ENCODE measurements at regions not wholly inside any gene's neighbourhood (a gene's known extent, or its start where the extent isn't known, plus 50 kb on each side); places are given as distances from the start of the nearest gene placed in this dataset.

GRCh38 chr10:104578671-104579070 is 62.4 kb upstream of the SORCS3 start:
- no peak overlapping the region for H3K4me2 ChIP-seq (ENCODE audit: low read length)
- FAIRE-seq (no peak), DNase-seq (ENCODE audit: low read depth) (no peak)
- Mint-ChIP-seq H3K4me3 (ENCODE audit: unreplicated experiment) (no peak overlapping the region), H3K4me1 (ENCODE audit: low read depth, unreplicated experiment) (peaks cover 26% of the 10 kb centered on the region), H3K9me3 (ENCODE audit: unreplicated experiment) (peaks cover 3% of the 10 kb centered on the region), H3K27me3 (ENCODE audit: low read depth, unreplicated experiment) (no peaks in the 10 kb centered on the region), H3K36me3 (ENCODE audit: low read depth, unreplicated experiment) (no peaks in the 10 kb centered on the region), H3K27ac (ENCODE audit: unreplicated experiment) (no peak overlapping the region)
- H3K27me3 ChIP-seq (ENCODE audit: insufficient read depth, low read length) = no peaks in the 10 kb centered on the region
- no peaks in the 10 kb centered on the region for H3K36me3 ChIP-seq (ENCODE audit: insufficient read depth, low read length)
- peaks cover 8% of the 10 kb centered on the region for H3K4me1 ChIP-seq (ENCODE audit: insufficient read depth, low read length)
- H4K20me1 ChIP-seq (ENCODE audit: insufficient read depth, low read length) = no peaks in the 10 kb centered on the region
- H3K79me2 ChIP-seq (ENCODE audit: insufficient read depth, low read length) = no peaks in the 10 kb centered on the region
- TF ChIP-seq EZH2 (IDR thresholded peaks at IDR 0.05; ENCODE audit: insufficient read depth, low read length) (no peak), CTCF (IDR thresholded peaks at IDR 0.05; ENCODE audit: insufficient read depth, low read depth, low read length) (no peak)
- H2AFZ ChIP-seq (ENCODE audit: low read depth, low read length) = no peak overlapping the region
- no peak overlapping the region for H3K27ac ChIP-seq (ENCODE audit: low read depth, low read length)
- H3K4me3 ChIP-seq (ENCODE audit: insufficient read depth, low read depth, low read length) = no peak overlapping the region
- no peaks in the 10 kb centered on the region for H3K9me3 ChIP-seq (ENCODE audit: insufficient read depth, low read depth, low read length)
- no peak overlapping the region for H3K9ac ChIP-seq (ENCODE audit: low read length)

GRCh38 chr10:104579136-104579535 is 62.0 kb upstream of the SORCS3 start:
- Mint-ChIP-seq H3K36me3 (ENCODE audit: low read depth, unreplicated experiment) (no peaks in the 10 kb centered on the region), H3K27ac (ENCODE audit: unreplicated experiment) (no peak overlapping the region), H3K4me1 (ENCODE audit: low read depth, unreplicated experiment) (peaks cover 26% of the 10 kb centered on the region), H3K4me3 (ENCODE audit: unreplicated experiment) (no peak overlapping the region), H3K27me3 (ENCODE audit: low read depth, unreplicated experiment) (no peaks in the 10 kb centered on the region), H3K9me3 (ENCODE audit: unreplicated experiment) (peaks cover 3% of the 10 kb centered on the region)
- H3K4me3 ChIP-seq (ENCODE audit: insufficient read depth, low read depth, low read length) = no peak overlapping the region
- H3K9me3 ChIP-seq (ENCODE audit: insufficient read depth, low read depth, low read length) = no peaks in the 10 kb centered on the region
- TF ChIP-seq CTCF (IDR thresholded peaks at IDR 0.05; ENCODE audit: insufficient read depth, low read depth, low read length) (no peak), EZH2 (IDR thresholded peaks at IDR 0.05; ENCODE audit: insufficient read depth, low read length) (no peak)
- no peaks in the 10 kb centered on the region for H3K36me3 ChIP-seq (ENCODE audit: insufficient read depth, low read length)
- no peak overlapping the region for H2AFZ ChIP-seq (ENCODE audit: low read depth, low read length)
- FAIRE-seq (no peak), DNase-seq (ENCODE audit: low read depth) (no peak)
- no peaks in the 10 kb centered on the region for H4K20me1 ChIP-seq (ENCODE audit: insufficient read depth, low read length)
- peaks cover 8% of the 10 kb centered on the region for H3K4me1 ChIP-seq (ENCODE audit: insufficient read depth, low read length)
- no peaks in the 10 kb centered on the region for H3K79me2 ChIP-seq (ENCODE audit: insufficient read depth, low read length)
- H3K27me3 ChIP-seq (ENCODE audit: insufficient read depth, low read length) = no peaks in the 10 kb centered on the region
- no peak overlapping the region for H3K4me2 ChIP-seq (ENCODE audit: low read length)
- H3K9ac ChIP-seq (ENCODE audit: low read length) = no peak overlapping the region
- no peak overlapping the region for H3K27ac ChIP-seq (ENCODE audit: low read depth, low read length)

- Mint-ChIP-seq H3K27me3 (ENCODE audit: low read depth, unreplicated experiment) (no peaks in the 10 kb centered on the region), H3K36me3 (ENCODE audit: low read depth, unreplicated experiment) (no peaks in the 10 kb centered on the region), H3K27ac (ENCODE audit: unreplicated experiment) (no peak overlapping the region), H3K4me1 (ENCODE audit: low read depth, unreplicated experiment) (peaks cover 19% of the 10 kb centered on the region), H3K9me3 (ENCODE audit: unreplicated experiment) (peaks cover 4% of the 10 kb centered on the region), H3K4me3 (ENCODE audit: unreplicated experiment) (no peak overlapping the region)
- Histone ChIP-seq H3K9ac (ENCODE audit: low read length) (no peak overlapping the region), H3K27ac (ENCODE audit: low read depth, low read length) (no peak overlapping the region), H3K79me2 (ENCODE audit: insufficient read depth, low read length) (no peaks in the 10 kb centered on the region), H3K4me3 (ENCODE audit: insufficient read depth, low read depth, low read length) (no peak overlapping the region), H3K36me3 (ENCODE audit: insufficient read depth, low read length) (no peaks in the 10 kb centered on the region), H3K27me3 (ENCODE audit: insufficient read depth, low read length) (no peaks in the 10 kb centered on the region), H3K9me3 (ENCODE audit: insufficient read depth, low read depth, low read length) (no peaks in the 10 kb centered on the region), H3K4me2 (ENCODE audit: low read length) (peak overlapping the region; percentile 45), H2AFZ (ENCODE audit: low read depth, low read length) (no peak overlapping the region), H4K20me1 (ENCODE audit: insufficient read depth, low read length) (no peaks in the 10 kb centered on the region), H3K4me1 (ENCODE audit: insufficient read depth, low read length) (peaks cover 8% of the 10 kb centered on the region)
- no peak for TF ChIP-seq EZH2 (IDR thresholded peaks at IDR 0.05; ENCODE audit: insufficient read depth, low read length)
- TF ChIP-seq CTCF (IDR thresholded peaks at IDR 0.05; ENCODE audit: insufficient read depth, low read depth, low read length) = no peak
- DNase-seq (ENCODE audit: low read depth) (peak; percentile 16), FAIRE-seq (no peak)
Measured at GRCh38 chr10:104580321-104580720, 60.8 kb upstream of the SORCS3 start.

All from astrocyte (in vitro differentiated cells and primary cell).